ENCODE measurements at regions not wholly inside any gene's neighbourhood (a gene's known extent, or its start where the extent isn't known, plus 50 kb on each side); places are given as distances from the start of the nearest gene placed in this dataset.
"Not testable (repeated sequence)": the region's sequence is repeated elsewhere in the genome, so short reads cannot be mapped to it uniquely, and the experiment has no call there.

DNA sequence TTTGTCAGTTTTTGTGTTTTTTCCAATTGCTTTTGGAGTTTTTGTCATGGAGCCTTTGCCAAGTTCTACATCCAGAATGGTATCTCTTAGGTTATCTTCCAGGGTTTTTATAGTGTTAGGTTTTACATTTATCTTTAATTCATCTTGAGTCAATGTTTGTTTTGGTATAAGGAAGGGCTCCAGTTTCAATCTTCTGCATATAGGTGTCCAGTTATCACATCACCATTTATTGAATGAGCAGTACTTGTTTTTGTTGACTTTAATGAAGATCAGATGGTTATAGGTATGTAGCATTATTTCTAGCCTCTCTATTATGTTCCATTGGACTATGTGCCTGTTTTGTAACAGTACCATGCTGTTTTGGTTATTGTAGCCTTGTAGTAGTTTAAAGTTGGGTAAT, 1233.1 kb downstream of the PLA2G4A start:
- no peak for DNase-seq (ENCODE audit: low spot score)

DNA sequence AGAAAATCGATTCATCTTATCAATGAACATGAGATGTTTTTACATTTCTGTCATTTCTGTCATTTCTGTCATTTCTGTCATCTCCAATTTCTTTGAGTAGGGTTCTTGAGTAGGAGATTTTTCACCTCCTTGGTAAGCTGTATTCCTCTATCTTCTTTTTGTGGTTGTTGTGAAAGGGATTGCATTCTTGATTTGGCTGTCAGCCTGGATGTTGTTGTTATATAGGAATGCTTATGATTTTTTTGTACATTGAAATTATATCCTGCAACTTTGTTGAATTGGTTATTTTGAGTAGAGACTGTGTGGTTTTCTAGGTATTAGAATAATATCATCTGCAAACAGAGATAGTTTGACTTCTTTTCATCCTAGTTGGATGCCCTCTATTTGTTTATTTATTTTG, 1233.7 kb downstream of the PLA2G4A start:
- no peak for DNase-seq (ENCODE audit: low spot score)

DNA sequence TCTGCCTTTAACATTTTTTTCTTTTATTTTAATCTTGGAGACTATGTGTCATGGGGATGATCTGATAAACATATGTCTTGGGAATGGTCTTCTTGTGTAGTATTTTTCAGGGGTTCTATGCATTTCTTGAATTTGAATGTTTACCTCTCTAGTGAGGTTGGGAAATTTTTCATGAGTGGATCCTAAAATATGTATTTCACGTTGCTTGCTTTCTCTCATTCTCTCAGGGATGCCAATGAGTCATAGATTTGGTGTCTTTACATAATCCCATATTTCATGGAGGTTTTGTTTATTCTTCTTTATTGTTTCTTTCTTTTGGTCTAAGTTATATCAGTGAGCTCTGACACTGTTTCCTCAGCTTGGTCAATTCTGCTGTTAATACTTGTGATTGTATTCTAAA, 1237.2 kb downstream of the PLA2G4A start:
- DNase-seq (ENCODE audit: low spot score) = no peak

DNA sequence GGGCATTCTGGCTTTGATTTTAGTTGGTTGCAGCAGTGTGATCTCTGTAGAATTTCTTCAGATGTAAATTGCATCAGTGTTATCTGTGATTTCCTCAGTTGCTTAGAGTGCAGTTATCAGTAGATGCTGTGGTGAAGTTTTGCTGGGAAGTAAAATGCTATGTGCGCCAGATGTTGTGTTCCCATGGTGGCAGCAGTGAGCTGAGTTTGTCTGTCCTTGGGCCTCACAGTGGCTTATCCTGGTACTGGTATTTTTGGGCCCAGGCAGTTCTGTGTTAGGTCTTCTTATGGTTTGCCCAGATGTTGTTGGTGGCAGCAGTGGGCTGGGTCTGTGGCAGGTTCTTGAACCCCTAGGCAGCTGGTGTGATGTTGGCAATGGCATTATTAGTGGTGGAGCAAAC, 1242.1 kb downstream of the PLA2G4A start:
- peak; percentile 10 for DNase-seq (ENCODE audit: low spot score)

DNA sequence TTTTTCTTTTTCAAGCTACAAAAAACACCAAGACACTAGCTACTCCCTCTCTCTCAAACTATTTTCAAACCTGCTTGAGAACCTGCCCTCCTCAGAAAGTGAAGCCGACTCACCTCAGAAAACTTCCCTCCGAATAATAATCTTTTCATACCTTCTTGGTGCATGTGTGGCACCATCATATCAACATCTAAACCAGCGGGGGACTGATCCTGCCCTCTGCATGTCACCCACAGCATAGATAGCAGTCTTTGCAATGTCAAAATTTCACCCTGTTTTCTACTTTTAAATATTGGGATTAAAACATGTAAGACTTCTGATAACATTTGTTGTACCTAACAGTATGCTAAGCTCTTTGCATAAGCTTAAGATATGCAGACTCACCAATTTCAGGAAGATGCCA, 1260.3 kb downstream of the PLA2G4A start:
- DNase-seq (ENCODE audit: low spot score) = no peak

DNA sequence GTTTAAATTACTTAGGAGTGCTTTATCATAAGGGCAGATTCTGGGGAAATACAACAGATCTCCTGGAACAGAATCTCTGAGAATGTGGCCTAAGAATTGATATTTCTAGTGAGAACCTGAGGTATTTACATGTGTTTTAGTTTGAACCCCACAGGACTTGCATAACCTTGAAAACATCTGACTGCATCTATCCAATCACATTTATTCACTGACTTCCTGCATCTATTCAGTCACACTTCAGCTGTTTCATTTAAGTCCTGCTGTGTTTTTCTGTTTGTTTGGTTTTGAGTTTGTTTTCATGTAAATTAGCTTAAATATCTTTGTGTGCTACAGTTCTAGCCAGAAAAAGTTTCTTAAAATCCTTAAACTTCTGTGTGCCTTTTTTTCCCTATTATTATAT, 1260.7 kb downstream of the PLA2G4A start:
- peak; percentile 35 for DNase-seq (ENCODE audit: low spot score)

DNA sequence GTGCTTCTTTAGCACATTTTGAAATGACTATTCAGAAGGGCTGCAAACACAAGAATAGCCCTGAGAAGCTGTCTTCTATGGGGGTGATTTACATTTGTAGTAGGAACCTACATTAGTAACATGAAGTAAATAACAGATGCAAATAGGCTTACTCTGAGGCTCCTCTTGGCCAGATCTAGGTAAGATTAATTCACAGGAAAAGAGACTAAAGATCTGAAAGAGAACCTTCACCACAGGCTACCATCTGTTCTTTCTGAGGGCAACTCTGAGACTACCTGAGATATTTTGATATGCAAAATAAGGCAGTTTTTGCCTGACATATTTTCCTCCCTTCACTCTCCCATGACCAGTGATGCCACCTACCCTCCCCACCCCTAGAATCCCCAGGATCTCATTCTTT, 1267.8 kb downstream of the PLA2G4A start:
- DNase-seq (ENCODE audit: low spot score) = no peak

DNA sequence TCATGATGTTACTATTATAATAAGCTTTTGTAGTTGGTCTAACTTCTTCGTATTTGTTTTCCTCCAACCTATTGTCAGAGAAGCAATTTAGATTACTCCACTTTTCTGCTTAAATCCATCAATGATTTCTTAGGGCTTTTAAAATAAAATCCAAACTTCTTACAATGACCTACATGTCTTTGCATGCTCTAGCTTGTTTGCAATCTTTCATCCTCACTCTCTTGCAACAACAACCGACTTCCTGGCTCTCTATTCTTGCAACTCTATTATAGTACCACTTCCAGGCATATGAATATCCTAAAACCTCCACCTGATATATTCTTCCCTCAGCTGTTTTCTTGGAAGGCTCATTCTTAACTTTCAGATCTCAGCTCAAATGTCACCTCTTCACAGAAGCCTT, 1288.7 kb downstream of the PLA2G4A start:
- DNase-seq (ENCODE audit: low spot score) = no peak

DNA sequence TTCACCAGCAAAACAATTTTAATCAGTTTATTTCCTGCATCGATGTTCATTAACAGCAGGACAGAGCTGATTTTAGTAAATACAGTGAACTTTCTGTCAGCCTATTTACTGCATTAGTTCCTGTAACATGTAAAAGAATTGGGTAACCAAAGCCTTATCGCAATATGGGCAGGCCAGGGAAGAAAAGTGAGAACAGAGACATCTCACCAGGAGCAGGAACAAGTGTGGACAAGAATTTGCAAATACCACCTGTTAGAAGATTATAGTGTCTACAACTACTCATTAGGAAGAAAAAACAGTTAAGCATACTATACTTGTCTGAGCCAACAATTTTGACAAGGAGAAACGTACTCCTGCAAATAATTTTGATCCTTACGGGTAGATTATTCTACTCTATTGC, 1293.9 kb downstream of the PLA2G4A start:
- no peak for DNase-seq (ENCODE audit: low spot score)

DNA sequence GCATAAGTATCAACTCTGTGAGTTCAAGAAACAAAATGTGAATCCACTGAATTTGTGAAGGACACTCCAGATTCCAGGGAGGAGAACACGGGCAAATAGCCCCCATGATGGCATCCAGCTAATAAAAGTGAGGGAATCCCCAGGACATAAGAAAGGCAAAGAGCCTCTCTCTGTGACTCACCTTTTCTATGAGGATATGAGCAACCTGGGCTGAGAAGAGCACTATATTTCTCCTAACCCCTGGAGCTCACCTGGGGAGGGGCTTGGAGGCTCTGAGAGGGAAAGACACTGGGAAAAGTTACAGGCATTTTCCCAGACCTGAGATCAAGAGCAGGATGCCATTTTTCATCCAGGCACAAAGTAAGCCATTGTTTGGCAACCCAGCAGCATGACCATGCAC, 1298.8 kb downstream of the PLA2G4A start:
- DNase-seq (ENCODE audit: low spot score) = no peak

DNA sequence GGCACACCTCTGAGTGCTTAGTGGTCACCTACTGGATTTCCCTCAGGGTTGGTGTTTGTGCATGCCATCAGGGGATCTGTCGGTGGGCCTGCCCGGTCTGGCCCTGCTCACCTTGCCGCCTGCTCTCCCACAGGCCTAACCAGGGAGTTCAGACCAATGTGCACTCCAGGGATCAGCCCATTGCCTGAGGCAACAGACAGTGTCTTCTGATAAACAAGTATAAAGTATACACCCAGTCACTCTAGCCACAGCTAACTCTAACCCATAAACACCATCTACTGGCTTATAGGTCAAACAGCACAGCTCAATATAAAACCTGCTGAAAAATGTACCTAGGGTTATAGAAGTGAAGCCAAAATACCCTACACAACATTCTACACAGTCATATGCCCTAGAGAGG, 1300.0 kb downstream of the PLA2G4A start:
- DNase-seq (ENCODE audit: low spot score) = peak; percentile 4

DNA sequence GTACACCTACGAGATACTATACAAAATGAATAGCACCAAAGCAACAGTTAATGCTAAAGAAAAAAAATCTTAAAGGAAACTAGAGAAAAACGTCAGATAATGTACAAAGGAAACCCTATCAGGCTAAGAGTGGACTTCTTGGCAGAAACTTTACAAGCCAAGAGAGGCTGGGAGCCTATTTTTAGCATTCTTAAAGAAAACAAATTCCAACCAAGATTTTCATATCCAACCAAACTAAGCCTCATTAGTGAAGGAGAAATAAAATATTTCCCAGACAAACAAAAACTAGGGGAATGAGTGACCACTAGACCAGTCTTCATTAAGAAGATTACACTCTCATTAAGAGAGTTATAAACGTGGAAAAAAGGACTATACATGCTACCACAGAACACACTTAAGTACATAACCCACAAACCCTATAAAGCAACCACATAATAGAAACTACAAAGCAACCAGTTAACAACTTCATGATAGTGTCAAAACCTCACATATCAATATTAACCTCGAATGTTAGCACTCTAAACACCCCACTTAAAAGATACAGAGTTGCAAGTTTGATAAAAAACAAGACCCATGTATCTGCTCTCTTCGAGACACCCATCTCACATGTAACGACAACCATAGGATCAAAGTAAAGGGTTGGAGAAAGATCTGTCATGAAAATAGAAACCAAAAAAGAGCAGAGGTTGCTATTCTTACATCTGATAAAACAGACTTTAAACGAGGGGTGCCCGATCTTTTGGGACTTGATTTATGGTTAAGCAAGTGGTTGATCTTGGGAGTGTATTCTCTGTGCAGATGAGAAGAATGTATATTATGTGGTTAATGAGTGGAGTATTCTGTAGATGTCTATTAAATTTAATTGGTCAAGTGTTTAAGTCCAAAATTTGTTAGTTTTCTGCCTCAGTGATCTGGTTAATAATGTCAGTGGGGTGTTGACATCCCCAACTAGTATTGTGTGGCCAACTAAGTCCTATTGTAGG, 1301.4 kb downstream of the PLA2G4A start:
- DNase-seq (ENCODE audit: low spot score) = no peak

DNA sequence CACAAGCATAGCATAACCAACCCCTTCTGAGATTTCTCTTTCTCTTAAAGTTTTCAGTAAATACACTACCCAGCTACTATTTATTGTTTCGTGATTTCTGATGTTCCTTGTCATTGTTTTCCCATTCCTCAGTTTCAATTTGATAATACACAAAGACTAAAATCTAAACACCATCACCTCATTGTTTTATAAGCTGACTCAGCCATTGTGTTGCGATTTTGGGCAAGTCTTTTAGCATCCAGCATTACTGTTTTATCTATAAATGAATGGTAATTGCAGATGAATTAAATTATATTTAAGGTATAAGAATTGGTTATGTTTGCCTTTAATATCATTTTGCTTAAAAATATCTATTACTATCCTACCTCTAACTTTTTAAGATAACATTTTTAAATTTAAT, 1308.5 kb downstream of the PLA2G4A start:
- no peak for DNase-seq (ENCODE audit: low spot score)

DNA sequence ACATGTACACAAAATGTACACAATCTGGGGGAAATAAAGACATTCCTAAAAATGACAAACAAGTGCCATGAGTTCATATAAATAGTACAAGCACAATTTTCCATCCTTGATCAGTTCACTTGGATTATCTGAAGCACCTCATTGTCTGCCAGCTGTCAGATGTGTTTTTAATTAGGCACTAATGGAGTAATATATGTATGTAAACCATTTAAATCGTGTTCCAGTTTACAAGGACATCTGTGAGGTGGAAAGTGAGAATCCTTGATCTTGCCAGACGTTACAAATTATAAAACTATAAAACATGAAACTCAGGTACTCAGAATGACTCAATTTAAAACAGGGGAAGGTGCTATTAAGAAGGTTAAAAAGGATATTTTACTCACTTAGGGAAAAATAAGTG, 1312.2 kb downstream of the PLA2G4A start:
- no peak for DNase-seq (ENCODE audit: low spot score)

DNA sequence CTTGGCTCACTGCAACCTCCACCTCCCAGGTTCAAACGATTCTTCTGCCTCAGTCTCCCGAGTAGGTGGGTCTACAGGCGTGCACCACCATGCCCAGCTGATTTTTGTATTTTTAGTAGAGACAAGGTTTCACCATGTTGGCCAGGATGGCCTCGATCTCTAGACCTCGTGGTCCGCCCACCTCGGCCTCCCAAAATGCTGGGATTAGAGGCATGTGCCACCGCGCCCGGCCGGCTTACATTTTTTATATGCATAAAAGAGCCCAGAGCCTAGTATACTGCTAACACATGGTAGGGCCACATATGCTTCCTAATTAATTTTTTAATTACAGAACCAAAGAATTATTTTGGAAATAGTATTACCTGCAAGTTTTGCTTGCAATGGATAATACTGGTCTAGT, 1325.4 kb downstream of the PLA2G4A start:
- DNase-seq (ENCODE audit: low spot score) = no peak

DNA sequence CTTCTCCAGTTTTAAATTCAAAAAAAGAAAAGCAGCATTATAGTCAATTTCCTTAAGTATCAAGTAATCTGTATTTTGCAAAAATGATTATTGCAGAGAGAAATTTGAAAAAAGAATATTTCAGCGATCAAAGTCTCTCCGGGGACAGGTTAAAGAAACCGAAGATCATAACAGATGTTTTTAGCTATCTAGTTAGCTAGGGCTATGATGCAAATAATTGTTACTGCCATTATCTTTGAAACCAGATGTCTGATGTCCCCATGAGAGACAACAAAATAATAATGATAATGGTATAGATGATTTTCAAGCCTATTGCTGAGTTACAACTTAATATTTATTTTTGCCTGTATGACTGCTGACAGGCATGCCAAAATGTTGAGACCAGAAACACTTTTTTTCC, 1326.0 kb downstream of the PLA2G4A start:
- DNase-seq (ENCODE audit: low spot score) = no peak

DNA sequence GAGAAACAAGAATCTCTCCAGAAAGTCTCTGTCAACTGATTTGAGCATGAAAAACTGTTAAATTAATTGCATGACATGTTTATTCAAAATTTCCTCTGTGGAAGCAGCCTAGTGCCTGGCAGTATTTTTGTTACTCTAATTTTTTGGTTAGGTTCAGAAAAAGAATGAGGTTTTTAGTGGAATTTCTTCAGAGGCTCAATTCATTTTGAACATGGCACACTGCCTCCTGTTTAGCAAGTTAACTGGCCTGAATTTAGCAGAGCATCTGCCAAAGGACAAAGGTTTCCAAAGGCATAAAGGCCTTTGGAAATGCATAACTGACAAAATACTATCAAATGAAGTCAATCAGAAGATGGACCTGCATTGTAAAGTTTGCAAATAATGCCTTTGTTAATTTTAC, 1326.5 kb downstream of the PLA2G4A start:
- no peak for DNase-seq (ENCODE audit: low spot score)

DNA sequence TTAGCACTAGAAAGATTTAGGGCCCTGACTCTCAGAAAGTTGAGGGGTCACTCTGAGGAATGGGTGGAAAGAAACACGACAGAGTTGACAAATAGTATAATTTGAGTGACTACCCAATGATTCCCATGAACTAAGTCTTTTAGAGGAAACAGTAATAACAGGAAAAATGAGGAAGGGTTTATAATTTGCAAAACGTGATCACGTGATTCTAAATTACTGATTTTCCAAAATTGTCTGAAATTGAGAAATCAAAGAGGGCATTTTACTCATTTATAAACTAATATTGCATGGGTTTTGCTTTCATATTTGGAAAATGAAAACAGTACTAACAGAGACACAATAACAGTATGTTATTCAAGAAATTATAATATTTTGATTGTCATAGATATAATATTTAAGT, 1335.7 kb downstream of the PLA2G4A start:
- DNase-seq (ENCODE audit: low spot score) = no peak

DNA sequence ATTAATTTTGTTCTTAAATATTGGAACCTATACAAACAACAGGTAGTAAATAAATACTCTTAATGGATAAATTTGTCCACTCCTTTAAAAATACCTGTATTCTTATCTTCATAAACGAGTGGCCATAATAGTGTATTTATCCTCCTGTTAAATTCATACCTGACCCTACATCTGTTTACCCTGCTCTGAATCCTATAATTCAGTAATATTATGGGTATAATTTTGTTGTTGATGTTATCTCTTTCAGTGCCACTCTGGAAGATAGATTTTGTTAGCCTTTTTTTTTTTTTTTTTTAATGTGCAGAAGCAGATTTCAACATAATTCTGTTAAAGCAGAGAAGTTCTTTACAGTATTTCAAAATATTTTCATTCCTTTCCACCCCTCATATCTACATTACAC, 1337.9 kb downstream of the PLA2G4A start:
- DNase-seq (ENCODE audit: low spot score) = no peak

DNA sequence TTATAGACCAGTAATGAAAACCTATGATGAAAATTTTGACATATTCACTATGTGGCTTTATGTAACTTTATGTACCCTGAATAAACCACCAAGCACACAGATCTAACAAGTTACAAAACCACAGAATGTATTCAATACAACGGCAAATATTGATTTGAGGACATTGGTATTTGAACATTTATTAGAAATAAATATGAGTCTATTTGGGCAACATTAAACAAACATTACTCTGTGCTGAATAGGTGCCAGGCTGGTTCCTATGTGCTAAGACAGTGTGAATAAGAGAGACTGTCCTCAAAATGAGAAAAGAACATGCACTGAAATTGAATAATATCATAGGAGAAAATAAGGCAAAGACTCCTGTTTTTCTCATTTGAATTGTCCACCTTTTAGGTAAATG, 1341.2 kb downstream of the PLA2G4A start:
- DNase-seq (ENCODE audit: low spot score) = no peak

DNA sequence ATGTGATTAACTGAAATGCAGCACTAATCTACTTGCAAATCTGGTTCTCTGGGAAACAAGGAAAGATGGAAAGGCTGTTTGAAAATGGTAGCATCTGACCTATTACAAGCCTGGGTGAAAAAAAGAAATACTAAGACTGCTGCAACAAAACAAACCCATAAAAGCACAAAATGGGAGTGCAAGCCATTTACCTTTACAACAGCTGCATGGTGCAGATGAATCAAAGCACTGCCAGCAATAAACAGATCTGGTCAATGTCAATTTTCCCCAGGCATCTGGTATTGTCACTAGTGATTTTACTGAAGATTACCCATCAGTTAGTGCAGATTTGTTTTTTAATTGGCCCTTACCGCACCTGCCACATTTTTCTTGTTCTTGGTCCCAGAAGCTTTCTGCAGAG, 1341.7 kb downstream of the PLA2G4A start:
- no peak for DNase-seq (ENCODE audit: low spot score)

DNA sequence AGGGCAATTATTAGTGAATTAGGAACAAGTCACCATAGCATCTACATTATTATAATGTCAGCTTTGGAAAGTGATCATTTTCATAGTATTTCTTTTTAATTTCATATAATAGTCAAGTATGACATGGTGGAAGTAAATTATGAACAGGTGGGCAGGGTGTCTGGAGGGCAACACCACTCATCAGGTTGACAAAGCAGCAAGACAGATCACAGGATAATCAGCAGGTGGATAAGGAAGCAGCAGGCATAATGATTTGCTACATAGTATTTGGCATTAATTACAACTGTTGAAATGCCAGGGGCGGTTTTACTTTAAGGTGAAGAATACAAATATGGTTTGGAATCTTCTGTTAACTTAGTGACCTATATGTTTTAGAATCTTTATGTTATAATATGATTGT, 1342.2 kb downstream of the PLA2G4A start:
- DNase-seq (ENCODE audit: low spot score) = no peak

DNA sequence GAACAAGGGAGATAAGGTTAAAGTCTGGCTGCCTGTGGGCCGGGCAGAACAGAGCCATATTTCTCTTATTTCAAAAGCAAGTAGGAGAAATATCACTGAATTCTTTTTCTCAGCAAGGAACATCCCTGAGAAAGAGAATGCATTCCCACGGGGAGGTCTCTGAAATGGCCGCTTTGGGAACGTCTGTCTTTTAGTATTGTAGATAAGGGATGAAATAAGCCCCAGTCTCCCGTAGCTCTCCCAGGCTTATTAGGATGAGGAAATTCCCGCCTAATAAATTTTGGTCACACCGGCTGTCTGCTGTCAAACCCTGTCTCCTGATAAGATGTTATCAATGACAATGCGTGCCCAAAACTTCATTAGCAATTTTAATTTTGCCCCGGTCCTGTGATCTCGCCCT, 1353.3 kb downstream of the PLA2G4A start:
- not testable (repeated sequence) for DNase-seq (ENCODE audit: low spot score)

DNA sequence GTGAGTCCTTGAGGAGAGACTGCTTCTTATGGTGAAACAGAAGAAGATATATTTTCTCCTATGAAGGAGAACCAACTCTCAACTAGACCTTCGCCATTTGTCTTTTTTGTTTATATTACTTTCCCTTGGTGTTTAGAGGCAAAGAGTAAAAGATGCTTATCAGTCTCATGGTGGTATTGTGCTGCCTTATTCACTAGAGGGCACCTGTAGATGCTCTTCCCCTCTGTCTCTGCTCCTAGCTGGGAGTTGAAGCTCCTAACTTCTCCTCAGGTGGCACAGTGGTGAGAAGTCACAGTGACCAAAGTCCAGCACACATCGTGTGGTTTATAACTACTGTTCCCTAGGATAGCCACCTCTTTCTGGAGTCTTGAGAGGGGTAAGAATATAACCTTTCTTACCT, 1359.6 kb downstream of the PLA2G4A start:
- DNase-seq (ENCODE audit: low spot score) = no peak

All from iPS-NIHi11 (cell line).